Ascending aorta (tissue), 2 donors: ENCODE measurements at regions not wholly inside any gene's neighbourhood (a gene's known extent, or its start where the extent isn't known, plus 50 kb on each side); places are given as distances from the start of the nearest gene placed in this dataset.

Source experiments
- DNase-seq, 2 donors: peaks; one replicate each; pipeline ENCODE4 v3.0.0-alpha.2; 2019; ENCODE audit warnings: low spot score in 2 of 2
- H3K27ac ChIP-seq, 2 donors: fragments of 200-600 bp; sonication (generic); one replicate each; pipeline ENCODE4 v1.5.1; 2016 to 2017; ENCODE audit warnings: mild to moderate bottlenecking in 1 of 2
- H3K27me3 ChIP-seq: fragments of 200-600 bp; sonication (generic); one replicate; pipeline ENCODE4 v1.5.1; 2017
- H3K36me3 ChIP-seq, 2 donors: fragments of 200-600 bp; sonication (generic); one replicate each; pipeline ENCODE4 v1.5.1; 2016
- H3K4me1 ChIP-seq, 2 donors: fragments of 200-600 bp; sonication (generic); one replicate each; pipeline ENCODE4 v1.5.1; 2016 to 2017; ENCODE audit warnings: mild to moderate bottlenecking in 1 of 2
- H3K4me3 ChIP-seq, 2 donors: fragments of 200-600 bp; sonication (generic); one replicate each; pipeline ENCODE4 v1.5.1; 2016 to 2017; ENCODE audit warnings: mild to moderate bottlenecking in 1 of 2
- H3K9me3 ChIP-seq, 2 donors: fragments of 200-600 bp; sonication (generic); one replicate each; pipeline ENCODE4 v1.5.1; 2016
- intact Hi-C: fragments of 100-400 bp; cut with DNase I; formaldehyde crosslinking; loops from one replicate; pipeline ENCODE4 v1.15.1; 2023
- TF ChIP-seq, protein P1 (sequence below), 3 experiments: fragments of 200-600 bp in 2 of 3; fragments of 450-650 bp in 1 of 3; sonication (generic) in 2 of 3; IDR thresholded peaks; one replicate each; pipeline ENCODE4 v1.5.1; 2016 to 2019; ENCODE audit warnings: antibody characterized with exemption in 3 of 3, mild to moderate bottlenecking in 1 of 3, moderate library complexity in 1 of 3

DNA sequence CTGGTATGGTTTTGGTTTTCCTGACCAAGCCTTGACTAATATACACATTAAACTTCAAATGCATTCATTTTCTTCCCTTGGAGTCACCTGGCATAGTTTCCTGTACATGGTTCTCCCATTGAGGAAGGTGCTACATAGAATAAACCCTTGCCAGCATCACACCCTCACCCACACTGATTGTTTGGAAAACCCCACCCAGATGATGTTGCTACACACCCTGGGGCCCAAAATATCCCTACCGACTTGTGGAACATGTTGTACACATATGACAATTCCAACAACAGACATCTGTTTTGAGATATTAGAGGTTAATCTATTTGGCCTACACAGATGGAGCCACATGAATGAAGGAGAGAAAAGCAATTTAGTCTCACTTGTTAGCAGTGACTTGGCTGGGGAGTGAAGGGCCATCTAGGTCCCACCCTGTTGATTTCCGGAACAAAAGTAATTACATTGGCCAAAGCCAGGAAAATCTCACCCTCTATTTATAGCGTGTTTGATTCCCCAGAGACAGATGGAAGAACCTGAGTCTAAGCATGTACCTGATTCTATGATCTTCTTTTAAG lies 606.0 kb upstream of the BTBD3 start:
- Histone ChIP-seq H3K9me3 (no peaks in the 10 kb centered on the region), H3K4me3 (no peak overlapping the region), H3K27me3 (no peaks in the 10 kb centered on the region), H3K27ac (no peak overlapping the region), H3K36me3 (no peaks in the 10 kb centered on the region), H3K4me1 (no peaks in the 10 kb centered on the region)
- TF ChIP-seq, protein P1, sequence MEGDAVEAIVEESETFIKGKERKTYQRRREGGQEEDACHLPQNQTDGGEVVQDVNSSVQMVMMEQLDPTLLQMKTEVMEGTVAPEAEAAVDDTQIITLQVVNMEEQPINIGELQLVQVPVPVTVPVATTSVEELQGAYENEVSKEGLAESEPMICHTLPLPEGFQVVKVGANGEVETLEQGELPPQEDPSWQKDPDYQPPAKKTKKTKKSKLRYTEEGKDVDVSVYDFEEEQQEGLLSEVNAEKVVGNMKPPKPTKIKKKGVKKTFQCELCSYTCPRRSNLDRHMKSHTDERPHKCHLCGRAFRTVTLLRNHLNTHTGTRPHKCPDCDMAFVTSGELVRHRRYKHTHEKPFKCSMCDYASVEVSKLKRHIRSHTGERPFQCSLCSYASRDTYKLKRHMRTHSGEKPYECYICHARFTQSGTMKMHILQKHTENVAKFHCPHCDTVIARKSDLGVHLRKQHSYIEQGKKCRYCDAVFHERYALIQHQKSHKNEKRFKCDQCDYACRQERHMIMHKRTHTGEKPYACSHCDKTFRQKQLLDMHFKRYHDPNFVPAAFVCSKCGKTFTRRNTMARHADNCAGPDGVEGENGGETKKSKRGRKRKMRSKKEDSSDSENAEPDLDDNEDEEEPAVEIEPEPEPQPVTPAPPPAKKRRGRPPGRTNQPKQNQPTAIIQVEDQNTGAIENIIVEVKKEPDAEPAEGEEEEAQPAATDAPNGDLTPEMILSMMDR (IDR thresholded peaks at IDR 0.05) = no peak
- no peak for DNase-seq
- intact Hi-C loops = no loop called here

DNA sequence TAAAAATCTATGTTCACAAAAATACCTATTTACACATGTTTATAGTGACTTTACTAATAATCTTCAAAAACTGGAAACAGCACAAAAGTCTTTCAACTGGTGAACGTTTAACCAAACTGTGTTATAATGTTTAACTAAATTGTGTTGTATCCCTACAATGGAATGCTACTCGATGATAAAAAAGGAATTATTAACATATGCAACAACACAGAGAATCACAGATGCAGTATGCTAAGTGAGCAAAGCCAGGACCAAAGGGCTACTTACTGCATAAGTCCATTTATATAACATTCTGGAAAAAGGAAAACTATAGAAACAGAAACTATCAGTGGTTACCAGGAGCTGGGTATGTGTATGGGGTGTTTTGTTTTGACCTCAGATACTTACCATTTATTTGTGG lies 602.2 kb upstream of the BTBD3 start:
- Histone ChIP-seq H3K9me3 (peaks cover 0 to 3% of the 10 kb centered on the region in 2 donors), H3K27ac (no peak overlapping the region), H3K4me1 (no peaks in the 10 kb centered on the region), H3K27me3 (no peaks in the 10 kb centered on the region), H3K36me3 (no peaks in the 10 kb centered on the region), H3K4me3 (no peak overlapping the region)
- intact Hi-C loops = no loop called here
- DNase-seq = no peak
- TF ChIP-seq, protein P1 (IDR thresholded peaks at IDR 0.05) = no peak

DNA sequence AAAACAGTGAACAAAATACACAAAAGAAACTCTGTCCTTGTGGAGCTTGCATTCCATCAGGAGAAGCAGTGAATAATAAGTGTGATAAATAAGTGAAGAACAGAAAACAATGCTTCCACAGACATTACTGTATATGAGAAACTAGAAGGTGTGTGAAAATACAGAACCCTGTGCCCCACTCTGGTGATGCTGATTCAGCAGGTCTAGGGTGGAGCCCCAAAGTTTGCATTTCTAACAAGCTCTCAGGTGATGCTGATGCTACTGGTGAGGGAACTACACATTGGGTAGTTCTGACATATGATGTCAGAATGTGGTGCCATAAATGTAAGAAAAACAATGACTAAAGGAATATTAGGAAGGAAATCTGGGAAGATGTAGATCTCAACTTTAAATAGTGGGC lies 601.4 kb upstream of the BTBD3 start:
- H3K4me3 ChIP-seq = no peak overlapping the region
- H3K9me3 ChIP-seq = peaks cover 0 to 5% of the 10 kb centered on the region in 2 donors
- no peaks in the 10 kb centered on the region for H3K4me1 ChIP-seq
- H3K27me3 ChIP-seq = no peaks in the 10 kb centered on the region
- TF ChIP-seq, protein P1 (IDR thresholded peaks at IDR 0.05) = no peak
- H3K36me3 ChIP-seq = no peaks in the 10 kb centered on the region
- no peak overlapping the region for H3K27ac ChIP-seq
- intact Hi-C loops = no loop called here
- no peak for DNase-seq

DNA sequence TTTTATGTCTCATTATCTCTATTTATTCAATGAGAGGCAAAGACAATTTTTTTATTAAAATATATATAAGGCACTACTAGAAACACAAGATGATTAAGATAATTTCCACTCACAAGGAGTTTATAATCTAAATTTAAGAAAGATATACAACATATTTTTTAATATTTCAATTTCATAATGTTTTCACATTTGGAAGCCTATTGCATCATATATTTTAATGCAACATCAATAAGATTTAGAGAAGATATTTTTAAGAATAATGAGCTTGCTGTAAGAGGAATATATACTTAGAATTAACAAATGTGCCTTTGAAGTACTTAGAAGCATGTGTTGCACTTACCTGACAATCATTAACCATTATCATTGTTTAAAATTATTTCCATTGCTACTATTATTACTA lies 597.7 kb upstream of the BTBD3 start:
- no peaks in the 10 kb centered on the region for H3K36me3 ChIP-seq
- peaks cover 4 to 9% of the 10 kb centered on the region in 2 donors for H3K9me3 ChIP-seq
- no peak overlapping the region for H3K4me3 ChIP-seq
- intact Hi-C loops = no loop called here
- no peaks in the 10 kb centered on the region for H3K27me3 ChIP-seq
- TF ChIP-seq, protein P1 (IDR thresholded peaks at IDR 0.05) = no peak
- H3K27ac ChIP-seq = no peak overlapping the region
- H3K4me1 ChIP-seq = no peaks in the 10 kb centered on the region
- no peak for DNase-seq

DNA sequence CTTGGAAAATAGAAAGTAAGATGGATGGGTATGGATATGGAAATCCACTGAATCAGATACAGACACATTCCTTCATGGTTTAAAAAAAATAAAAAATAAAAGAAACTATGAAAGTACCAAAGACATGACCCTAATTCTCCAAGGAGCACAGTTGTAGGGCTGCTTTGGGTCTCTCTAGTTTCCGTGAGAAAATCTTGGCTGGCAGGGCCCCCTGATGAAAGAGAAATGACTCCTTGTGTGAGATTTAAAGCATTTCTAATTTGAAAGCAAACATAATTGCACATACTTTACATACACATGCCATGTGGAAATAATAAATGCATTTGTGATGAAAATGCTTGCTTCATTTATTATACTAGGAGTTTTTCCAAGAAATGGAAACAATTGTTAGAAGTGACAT lies 593.9 kb upstream of the BTBD3 start:
- Histone ChIP-seq H3K4me1 (no peaks in the 10 kb centered on the region), H3K4me3 (no peak overlapping the region), H3K36me3 (no peaks in the 10 kb centered on the region), H3K9me3 (peaks cover 4 to 6% of the 10 kb centered on the region in 2 donors), H3K27ac (no peak overlapping the region), H3K27me3 (no peaks in the 10 kb centered on the region)
- intact Hi-C loops = no loop called here
- DNase-seq = no peak
- TF ChIP-seq, protein P1 (IDR thresholded peaks at IDR 0.05) = no peak

DNA sequence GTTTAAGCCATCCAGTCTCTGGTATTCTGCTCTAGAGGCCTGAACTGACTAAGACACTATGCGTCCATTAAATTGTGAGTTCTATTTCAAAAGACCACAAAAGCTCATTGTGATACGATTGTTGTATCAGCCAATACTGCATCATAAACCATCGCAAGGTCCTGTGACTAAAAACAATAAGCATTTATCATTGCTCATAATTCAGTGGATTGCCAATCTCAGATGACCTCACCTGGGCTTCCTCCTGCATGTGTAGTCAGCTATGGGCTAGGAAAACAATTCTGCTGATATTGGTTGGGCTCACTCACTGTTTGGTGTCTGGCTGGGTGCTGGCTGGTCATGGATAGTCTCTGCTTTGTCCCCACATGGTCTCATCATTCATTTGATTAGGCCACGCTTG lies 592.7 kb upstream of the BTBD3 start:
- H3K9me3 ChIP-seq = peaks cover 4 to 6% of the 10 kb centered on the region in 2 donors
- H3K36me3 ChIP-seq = no peaks in the 10 kb centered on the region
- DNase-seq = no peak
- no peak overlapping the region for H3K27ac ChIP-seq
- no peaks in the 10 kb centered on the region for H3K27me3 ChIP-seq
- intact Hi-C loops = no loop called here
- H3K4me1 ChIP-seq = no peaks in the 10 kb centered on the region
- no peak overlapping the region for H3K4me3 ChIP-seq
- TF ChIP-seq, protein P1 (IDR thresholded peaks at IDR 0.05) = no peak
